IPS DF 4.7 (cell line): ENCODE measurements at regions not wholly inside any gene's neighbourhood (a gene's known extent, or its start where the extent isn't known, plus 50 kb on each side); places are given as distances from the start of the nearest gene placed in this dataset.

ENCODE experiments used
- DNase-seq: peaks from one replicate; pipeline ENCODE4 v3.0.0-alpha.2; 2013; ENCODE audit warnings: low spot score; ENCODE audit errors: extremely low read depth

GRCh38 chr2:147469471-147469870, 375.4 kb upstream of the ACVR2A start:
- peak; percentile 72 for DNase-seq

DNA sequence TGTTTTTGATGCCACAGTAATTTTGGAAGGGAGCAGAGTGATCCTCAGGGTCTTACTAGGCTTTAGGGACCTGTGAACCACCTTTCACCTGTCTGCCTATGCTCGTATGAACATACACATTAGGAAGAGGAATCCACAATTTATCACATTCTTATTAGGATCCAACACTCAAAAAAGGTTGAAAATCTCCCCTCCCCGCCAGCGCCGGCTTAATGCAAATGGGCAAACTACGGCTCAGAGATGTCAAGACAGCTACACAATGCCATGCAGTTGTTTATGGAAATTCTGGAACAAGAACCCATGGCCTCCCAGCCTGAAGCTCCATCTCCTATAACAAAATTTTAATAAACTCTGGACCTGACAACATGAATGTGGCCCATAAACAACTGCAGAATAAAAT, 375.9 kb upstream of the ACVR2A start:
- no peak for DNase-seq

GRCh38 chr2:147468349-147468748, 376.5 kb upstream of the ACVR2A start:
- no peak for DNase-seq

GRCh38 chr2:147467441-147467840, 377.4 kb upstream of the ACVR2A start:
- DNase-seq, result no peak

GRCh38 chr2:147464737-147465357, 380.0 kb upstream of the ACVR2A start:
- DNase-seq, result no peak

DNA sequence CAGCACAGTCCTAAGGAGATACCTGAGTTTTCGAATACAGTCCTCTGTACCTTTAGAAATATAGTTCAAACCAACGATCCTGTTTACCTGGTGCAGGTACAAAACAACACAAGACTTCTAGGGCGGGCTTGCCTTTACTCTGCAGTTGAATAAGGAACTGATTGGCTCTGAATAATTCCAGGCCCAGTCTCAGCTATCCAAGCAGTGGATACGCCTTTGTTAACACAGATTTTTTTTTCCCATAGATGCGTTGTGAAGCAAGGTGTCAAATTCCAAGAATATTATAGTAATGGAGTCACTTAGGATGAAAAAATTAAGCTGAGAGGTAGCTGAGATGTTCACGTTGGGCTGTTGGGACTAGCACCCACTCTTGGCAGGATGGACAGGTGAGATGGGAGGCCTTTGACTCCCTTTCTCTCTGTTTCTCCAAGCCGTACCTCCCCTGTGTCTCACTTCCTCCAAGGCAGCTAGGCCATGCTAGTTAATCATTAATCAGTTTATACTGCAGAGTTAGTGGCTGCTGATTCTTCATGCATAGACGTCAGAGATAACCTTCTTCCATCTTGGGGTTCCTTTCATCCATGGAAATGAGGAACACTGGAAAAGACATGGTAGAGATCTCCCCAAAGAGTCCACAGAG, 380.8 kb upstream of the ACVR2A start:
- DNase-seq, result no peak

DNA sequence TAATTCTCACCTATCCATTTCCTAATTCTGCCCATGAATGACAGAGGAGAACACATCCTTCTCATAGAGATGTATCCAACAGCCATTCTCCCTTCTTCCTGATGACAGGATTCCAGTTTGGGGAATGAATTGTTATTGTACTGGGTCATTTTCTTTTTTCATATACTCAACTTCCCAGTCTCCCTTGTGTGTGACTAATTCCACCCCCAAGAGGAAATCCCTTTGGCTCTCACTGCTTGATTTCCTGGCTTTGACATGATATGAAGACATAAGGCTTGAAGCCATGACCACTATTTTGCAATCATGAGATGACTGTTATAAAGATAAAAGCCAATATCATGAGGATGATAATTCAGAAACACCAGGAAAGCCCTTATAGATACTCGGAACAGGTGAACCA, 384.7 kb upstream of the ACVR2A start:
- DNase-seq, result no peak

GRCh38 chr2:147456779-147457178, 388.1 kb upstream of the ACVR2A start:
- DNase-seq, result no peak

- DNase-seq, result no peak
Measured at GRCh38 chr2:147451902-147452515, 392.8 kb upstream of the ACVR2A start.

GRCh38 chr2:147450661-147451510, 393.9 kb upstream of the ACVR2A start:
- no peak for DNase-seq

DNA sequence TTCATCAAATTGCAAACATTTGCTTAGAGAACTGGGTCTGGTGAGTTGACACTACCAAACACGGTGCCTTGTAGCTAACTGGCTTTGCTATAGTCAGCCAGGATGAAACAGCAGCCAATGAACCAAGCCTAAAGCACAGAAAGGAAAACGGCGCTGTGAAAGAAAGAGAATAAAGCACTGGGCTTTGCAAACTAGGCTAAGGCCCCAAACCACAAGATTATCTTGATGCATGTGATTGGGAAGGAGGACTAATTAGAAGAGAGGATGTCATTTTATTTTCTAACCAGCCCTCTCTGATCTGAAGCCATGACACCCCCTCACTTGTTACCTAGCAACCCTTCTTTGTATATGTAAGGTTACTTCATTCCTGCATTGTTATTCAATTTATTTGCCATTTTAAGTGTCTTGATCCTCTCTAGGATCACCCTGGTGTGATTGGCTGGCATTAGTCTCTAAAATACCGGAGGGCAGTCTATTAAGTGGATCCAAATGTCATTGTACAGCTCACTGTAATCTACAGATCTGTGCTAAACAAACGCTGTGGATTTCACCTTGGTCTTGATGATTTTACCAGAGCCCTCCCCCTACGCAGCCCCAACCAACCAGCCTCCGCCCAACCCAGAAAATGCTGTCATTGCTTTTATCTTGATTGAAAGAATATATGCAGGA, 395.4 kb upstream of the ACVR2A start:
- no peak for DNase-seq

DNA sequence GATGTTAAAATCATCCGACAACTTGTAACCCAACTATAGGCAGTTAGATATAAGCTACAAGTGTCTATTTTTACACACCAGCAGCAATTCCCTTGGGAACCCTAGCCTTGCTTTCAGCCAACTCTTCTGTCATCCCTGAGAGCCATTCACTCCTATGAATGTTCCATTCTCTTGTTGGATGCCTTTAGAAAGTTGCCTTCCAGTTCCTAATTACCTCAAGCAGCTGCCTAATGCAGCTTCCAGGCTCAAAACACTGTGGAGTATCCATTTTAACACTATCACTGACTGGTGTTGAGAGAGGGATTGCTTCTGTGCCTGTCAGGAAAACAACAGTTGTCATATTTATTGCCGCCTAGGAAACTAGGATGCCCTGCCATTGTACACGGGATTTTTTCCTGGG, 402.0 kb upstream of the ACVR2A start:
- no peak for DNase-seq

DNA sequence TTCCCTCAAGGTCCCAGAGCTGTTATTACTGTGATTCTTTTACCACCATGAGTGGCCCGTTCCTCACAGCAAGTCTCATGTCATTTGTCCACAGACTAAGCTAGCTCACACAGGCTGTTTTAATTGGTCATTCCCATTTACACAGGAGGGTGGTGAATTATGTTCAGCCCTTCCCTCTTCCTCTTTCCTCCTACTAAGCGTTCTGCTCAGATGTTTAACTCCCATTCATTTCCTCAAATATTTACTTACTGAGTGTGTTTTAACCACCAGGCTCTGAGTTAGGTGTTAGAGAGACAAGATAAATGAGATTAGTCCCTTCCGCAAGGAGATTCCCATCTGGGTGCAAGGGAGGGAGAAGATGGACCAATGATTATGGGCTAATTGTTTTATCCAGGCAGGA, 403.6 kb upstream of the ACVR2A start:
- DNase-seq, result no peak

DNA sequence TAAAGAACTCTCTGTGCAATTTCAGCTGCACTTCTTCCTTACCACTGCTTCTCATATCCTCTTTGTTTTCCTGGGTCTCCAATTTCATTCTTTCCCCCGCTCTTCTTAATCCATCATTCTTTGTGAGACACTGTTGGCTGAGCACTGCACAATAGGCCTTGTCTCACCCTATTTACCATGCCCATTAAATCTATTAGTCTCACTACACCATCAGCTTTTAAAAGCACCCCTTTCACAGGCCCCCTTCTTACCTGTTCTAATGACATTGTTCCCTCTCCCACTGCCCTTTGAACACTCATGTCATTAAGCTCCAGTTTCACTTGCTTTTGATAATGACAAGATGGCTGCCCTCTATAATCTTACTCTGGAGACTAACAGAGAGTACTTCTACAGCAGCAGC, 404.1 kb upstream of the ACVR2A start:
- no peak for DNase-seq

- no peak for DNase-seq
Measured at GRCh38 chr2:147439986-147440385, 404.8 kb upstream of the ACVR2A start.

DNA sequence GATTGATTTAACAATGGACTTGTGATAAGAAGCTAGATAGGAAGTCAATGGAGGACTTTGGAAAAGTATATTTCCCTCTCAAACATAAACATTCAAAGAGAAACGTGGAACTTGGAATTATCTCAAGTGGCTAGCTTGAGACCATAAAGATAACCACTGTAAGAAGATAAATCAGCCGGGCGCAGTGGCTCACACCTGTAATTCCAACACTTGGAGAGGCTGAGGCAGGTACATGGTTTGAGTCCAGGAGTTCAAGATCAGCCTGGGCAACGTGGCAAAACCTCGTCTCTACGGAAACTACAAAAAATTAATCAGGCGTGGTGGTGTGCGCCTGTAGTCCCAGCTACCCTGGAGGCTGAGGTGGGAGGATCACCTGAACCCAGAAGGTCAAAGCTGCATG, 405.9 kb upstream of the ACVR2A start:
- DNase-seq, result no peak

DNA sequence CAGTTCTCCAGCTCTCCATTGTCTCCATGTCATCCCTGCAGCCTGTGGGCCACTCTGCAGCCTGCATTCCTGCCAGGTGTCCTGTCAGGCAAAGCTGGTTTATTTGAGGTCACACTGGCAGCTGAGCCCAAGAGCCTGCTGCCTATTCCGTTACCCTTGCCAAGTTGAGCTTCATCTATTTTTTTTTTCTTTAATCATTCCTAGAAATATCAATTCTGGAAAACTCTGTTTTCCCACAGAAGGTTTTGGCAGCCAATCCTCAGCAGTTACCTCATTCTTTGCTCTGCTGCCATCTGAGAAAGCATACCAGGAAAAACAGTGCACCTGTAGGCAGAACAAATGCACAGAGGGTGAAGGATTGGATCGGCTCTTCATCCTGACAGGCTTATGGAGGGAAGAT, 411.0 kb upstream of the ACVR2A start:
- no peak for DNase-seq

DNA sequence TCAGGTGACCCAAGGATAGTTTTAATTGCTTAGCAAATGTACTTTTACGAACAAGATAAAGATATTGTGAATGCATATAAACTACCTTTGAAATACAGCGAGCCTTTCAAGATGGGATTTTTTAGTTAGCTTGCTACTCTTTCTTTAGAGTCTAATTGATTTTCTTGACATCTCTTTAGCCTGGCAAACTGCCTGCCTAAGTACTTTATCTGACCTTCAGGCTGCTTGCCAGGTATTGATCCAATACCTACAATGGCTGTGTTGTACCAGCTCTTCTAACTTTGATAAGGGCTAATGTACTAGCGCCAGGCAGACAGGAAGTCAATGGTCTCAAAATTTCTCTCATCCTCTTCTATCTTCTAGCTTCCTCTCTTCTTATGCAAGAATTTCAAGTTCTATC, 414.4 kb upstream of the ACVR2A start:
- no peak for DNase-seq

GRCh38 chr2:147428120-147428747, 416.6 kb upstream of the ACVR2A start:
- no peak for DNase-seq

DNA sequence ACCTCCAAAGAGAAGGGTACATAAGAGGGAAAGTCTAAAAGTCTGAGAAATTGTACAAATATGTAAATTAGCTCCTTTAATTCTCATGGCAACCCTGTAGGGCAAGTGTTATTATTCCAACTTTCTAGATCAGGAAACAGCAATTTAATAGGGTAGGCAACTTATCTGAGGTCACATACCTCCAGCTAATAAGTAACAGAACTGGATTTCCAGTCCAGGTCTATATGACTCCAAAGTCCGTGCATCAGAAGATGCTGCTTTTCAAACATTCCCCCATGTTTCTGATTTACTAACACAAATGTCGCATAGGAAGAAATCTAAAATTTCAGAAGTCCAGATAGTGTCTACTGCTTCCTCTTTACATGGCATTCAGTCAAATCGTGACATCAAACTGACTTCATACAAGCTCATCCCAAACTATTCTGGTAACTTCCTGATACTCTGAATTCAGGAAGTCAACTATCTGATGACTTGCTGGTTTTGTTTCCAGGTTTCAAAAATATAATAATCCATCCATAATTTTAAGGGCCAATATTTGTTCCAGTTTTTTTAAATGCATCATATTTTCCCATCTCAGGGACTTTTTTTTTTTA, 419.3 kb upstream of the ACVR2A start:
- DNase-seq, result no peak

GRCh38 chr2:147424766-147425165, 420.1 kb upstream of the ACVR2A start:
- no peak for DNase-seq
